IPS DF 6.9 (cell line): ENCODE measurements at regions not wholly inside any gene's neighbourhood (a gene's known extent, or its start where the extent isn't known, plus 50 kb on each side); places are given as distances from the start of the nearest gene placed in this dataset.
"Not testable (repeated sequence)": the region's sequence is repeated elsewhere in the genome, so short reads cannot be mapped to it uniquely, and the experiment has no call there.

Experiments used
- DNase-seq: peaks from one replicate; pipeline ENCODE4 v3.0.0-alpha.2; 2013; ENCODE audit warnings: low read depth, low spot score
- H3K27ac ChIP-seq: one replicate; pipeline ENCODE4 v1.5.1; 2013; ENCODE audit warnings: low read length, control low read depth
- H3K27me3 ChIP-seq: 2 replicates; pipeline ENCODE4 v1.6.1; 2013; ENCODE audit warnings: mild to moderate bottlenecking, low read length; ENCODE audit not compliant: control insufficient read depth, insufficient read depth
- H3K36me3 ChIP-seq: 2 replicates; pipeline ENCODE4 v1.6.1; 2013; ENCODE audit warnings: low read length; ENCODE audit not compliant: control insufficient read depth, insufficient read depth
- H3K4me1 ChIP-seq: 2 replicates; pipeline ENCODE4 v1.6.1; 2013; ENCODE audit warnings: low read length; ENCODE audit not compliant: control insufficient read depth, insufficient read depth
- H3K4me3 ChIP-seq: 2 replicates; pipeline ENCODE4 v1.5.1; 2013; ENCODE audit warnings: mild to moderate bottlenecking, low read length
- H3K9me3 ChIP-seq: 2 replicates; pipeline ENCODE4 v1.6.1; 2013; ENCODE audit warnings: low read length, inconsistent platforms; ENCODE audit not compliant: control insufficient read depth, insufficient read depth
- WGBS: extraction: QIAGEN DNeasy Blood & Tissue Kit; methylation state at CpG from one replicate; pipeline ENCODE4 v1.1.7; 2013; ENCODE audit warnings: mixed read lengths, missing lambda C conversion rate; ENCODE audit not compliant: insufficient read length, insufficient coverage; 5-methylcytosine and 5-hydroxymethylcytosine counted together

DNA sequence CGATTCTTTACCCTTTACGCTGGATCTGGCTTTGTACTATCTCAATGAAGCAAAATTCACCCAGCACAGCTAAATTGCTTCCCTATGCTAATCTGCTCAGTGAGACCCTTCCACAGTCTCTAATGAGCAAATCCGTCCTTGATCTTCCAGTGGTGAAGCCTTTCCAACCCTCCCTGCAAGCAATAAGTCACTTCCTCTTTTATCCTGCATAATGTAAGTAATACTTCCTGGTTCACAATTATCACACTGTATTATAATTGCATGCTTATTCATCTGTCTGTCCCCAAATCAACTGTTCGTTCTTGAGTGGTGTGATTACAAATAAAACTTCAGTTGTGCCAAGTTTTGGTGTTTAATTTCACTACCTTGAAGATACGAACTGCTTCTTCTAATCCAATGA, 404.0 kb downstream of the ADCYAP1 start:
- DNase-seq: no peak
- H3K27ac ChIP-seq: no peak overlapping the region
- no CpG with 5 or more reads among the region's 5 CpGs for WGBS

DNA sequence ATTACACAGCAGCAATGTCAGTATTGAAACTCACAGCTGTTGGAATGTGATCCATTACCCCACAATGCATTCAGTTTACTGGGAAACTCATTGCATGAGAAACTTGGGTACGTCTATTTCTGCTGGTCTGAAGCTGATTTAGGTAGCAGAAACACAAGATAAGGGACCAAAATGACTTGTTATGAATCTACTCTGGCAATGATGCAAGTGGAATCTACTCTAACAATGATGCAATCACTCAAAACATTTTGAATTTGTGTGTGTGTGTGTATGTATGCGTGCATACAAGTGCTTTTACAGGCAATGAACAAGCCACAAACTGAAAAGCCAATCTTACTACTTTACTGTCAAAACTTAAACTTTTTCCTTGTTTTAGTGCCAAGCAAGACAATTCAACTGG, 406.7 kb downstream of the ADCYAP1 start:
- no peaks in the 10 kb centered on the region for H3K27me3 ChIP-seq
- H3K36me3 ChIP-seq: no peaks in the 10 kb centered on the region
- no peaks in the 10 kb centered on the region for H3K4me1 ChIP-seq
- no peak for DNase-seq
- no CpG with 5 or more reads among the region's 2 CpGs for WGBS
- no peak overlapping the region for H3K4me3 ChIP-seq
- no peaks in the 10 kb centered on the region for H3K9me3 ChIP-seq
- no peak overlapping the region for H3K27ac ChIP-seq

More for the DNA sequence above, 404.0 kb downstream of the ADCYAP1 start:
- Histone ChIP-seq H3K36me3 (no peaks in the 10 kb centered on the region), H3K4me3 (no peak overlapping the region), H3K9me3 (no peaks in the 10 kb centered on the region), H3K27me3 (no peaks in the 10 kb centered on the region), H3K4me1 (no peaks in the 10 kb centered on the region)

GRCh38 chr18:1335345-1335744, 430.7 kb downstream of the ADCYAP1 start:
- DNase-seq, H3K9me3 ChIP-seq, H3K36me3 ChIP-seq, H3K27me3 ChIP-seq, H3K4me3 ChIP-seq, H3K27ac ChIP-seq, H3K4me1 ChIP-seq: not testable (repeated sequence)
- no CpG with 5 or more reads among the region's 11 CpGs for WGBS

- WGBS: no CpG with 5 or more reads among the region's 4 CpGs
- no peak for DNase-seq
- Histone ChIP-seq H3K9me3 (no peaks in the 10 kb centered on the region), H3K4me3 (no peak overlapping the region), H3K36me3 (no peaks in the 10 kb centered on the region), H3K4me1 (no peaks in the 10 kb centered on the region), H3K27me3 (no peaks in the 10 kb centered on the region), H3K27ac (no peak overlapping the region)
Observed at GRCh38 chr18:1350931-1351450, 446.3 kb downstream of the ADCYAP1 start.

- H3K4me1 ChIP-seq: no peaks in the 10 kb centered on the region
- H3K36me3 ChIP-seq: no peaks in the 10 kb centered on the region
- H3K27ac ChIP-seq: no peak overlapping the region
- no peaks in the 10 kb centered on the region for H3K27me3 ChIP-seq
- no peak overlapping the region for H3K4me3 ChIP-seq
- no peak for DNase-seq
- H3K9me3 ChIP-seq: no peaks in the 10 kb centered on the region
Observed at GRCh38 chr18:1353025-1353424, 448.4 kb downstream of the ADCYAP1 start.

GRCh38 chr18:1357724-1358123, 453.1 kb downstream of the ADCYAP1 start:
- Histone ChIP-seq H3K36me3 (no peaks in the 10 kb centered on the region), H3K27ac (no peak overlapping the region), H3K4me1 (no peaks in the 10 kb centered on the region), H3K4me3 (no peak overlapping the region), H3K27me3 (no peaks in the 10 kb centered on the region), H3K9me3 (no peaks in the 10 kb centered on the region)
- no CpG with 5 or more reads among the region's 2 CpGs for WGBS
- no peak for DNase-seq

DNA sequence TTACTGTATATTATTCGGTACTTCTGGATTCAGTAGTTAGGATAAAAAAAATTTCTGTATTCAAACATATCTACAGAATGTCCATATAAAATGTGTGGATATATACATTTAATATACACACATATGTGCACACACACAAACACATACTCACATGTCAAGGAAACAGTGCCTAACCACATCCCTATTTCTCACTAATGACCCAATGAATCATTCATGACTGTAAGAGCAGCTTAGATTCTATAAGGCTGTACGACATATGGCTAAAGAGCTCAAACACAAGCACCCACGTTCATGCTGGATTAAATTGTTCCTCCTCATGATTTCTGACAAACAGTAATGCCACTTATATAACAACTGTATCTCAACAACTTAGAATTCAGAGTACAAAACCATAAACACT, 457.3 kb downstream of the ADCYAP1 start:
- DNase-seq: no peak
- Histone ChIP-seq H3K27me3 (no peaks in the 10 kb centered on the region), H3K27ac (no peak overlapping the region), H3K9me3 (no peaks in the 10 kb centered on the region), H3K4me3 (no peak overlapping the region), H3K4me1 (no peaks in the 10 kb centered on the region), H3K36me3 (no peaks in the 10 kb centered on the region)
- WGBS: no CpG with 5 or more reads among the region's 3 CpGs

DNA sequence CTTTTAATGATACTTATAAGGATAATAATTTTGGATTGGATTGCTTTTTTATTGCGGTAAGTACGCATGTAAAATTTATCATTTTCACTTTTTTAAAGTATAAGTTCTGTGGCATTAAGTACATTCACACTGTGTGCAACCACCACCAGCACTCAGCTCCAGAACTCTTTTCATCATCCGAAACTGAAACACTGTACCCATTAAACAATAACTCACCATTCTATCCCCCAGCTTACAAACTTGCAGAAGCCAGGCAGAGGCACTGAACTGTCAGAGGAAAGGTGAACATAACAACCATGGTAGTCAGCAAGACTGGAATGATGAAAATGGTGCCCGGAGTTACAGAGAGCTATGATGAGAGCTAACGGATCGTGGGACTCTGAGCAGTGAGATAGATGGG, 465.9 kb downstream of the ADCYAP1 start:
- Histone ChIP-seq H3K4me1 (no peaks in the 10 kb centered on the region), H3K36me3 (no peaks in the 10 kb centered on the region), H3K4me3 (no peak overlapping the region), H3K27ac (no peak overlapping the region), H3K9me3 (no peaks in the 10 kb centered on the region), H3K27me3 (no peaks in the 10 kb centered on the region)
- 100% methylated on average over 1 of the region's 6 CpGs for WGBS
- no peak for DNase-seq

- Histone ChIP-seq H3K36me3 (no peaks in the 10 kb centered on the region), H3K9me3 (no peaks in the 10 kb centered on the region), H3K27ac (no peak overlapping the region), H3K4me3 (no peak overlapping the region), H3K27me3 (no peaks in the 10 kb centered on the region), H3K4me1 (no peaks in the 10 kb centered on the region)
- no CpG with 5 or more reads among the region's 1 CpG for WGBS
- no peak for DNase-seq
Observed at GRCh38 chr18:1371724-1372123, 467.1 kb downstream of the ADCYAP1 start.

DNA sequence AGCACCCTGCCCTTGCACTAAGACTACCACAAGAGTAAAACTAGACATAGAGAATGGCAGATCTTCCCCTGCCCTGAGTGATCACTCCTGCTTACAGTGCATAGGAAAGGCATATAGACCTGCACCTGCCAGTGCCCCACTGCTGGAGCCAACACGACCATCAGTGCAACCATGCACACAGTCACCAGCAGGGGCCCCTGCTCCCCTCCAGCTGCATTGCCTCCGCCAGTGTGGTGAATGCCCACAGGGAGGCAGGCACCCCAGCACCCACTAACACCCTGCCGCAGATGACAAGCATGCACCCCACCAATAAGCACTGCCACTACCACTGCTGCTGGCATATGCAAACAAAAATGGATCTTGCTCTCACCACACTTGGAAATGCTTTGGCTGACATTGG, 478.8 kb downstream of the ADCYAP1 start:
- Histone ChIP-seq H3K4me1 (no peaks in the 10 kb centered on the region), H3K36me3 (no peaks in the 10 kb centered on the region), H3K4me3 (no peak overlapping the region), H3K27ac (no peak overlapping the region), H3K9me3 (no peaks in the 10 kb centered on the region), H3K27me3 (no peaks in the 10 kb centered on the region)
- no peak for DNase-seq
- WGBS: no CpG with 5 or more reads among the region's 3 CpGs

DNA sequence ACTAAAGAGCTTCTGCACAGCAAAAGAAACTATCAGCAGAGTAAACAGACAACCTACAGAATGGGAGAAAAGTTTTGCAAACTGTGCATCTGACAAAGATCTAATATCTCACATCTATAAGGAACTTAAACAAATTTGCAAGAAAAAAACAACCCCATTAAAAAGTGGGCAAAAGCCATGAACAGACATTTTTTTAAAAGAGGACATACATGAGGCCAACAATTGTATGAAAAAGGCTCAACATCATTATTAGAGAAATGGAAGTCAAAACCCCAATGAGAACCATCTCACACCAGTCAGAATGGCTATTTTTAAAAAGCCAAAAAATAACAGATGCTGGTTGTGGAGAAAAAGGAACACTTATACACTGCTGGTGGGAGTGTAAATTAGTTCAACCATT, 483.8 kb downstream of the ADCYAP1 start:
- H3K9me3 ChIP-seq, H3K4me1 ChIP-seq, DNase-seq, H3K27ac ChIP-seq, H3K36me3 ChIP-seq, H3K27me3 ChIP-seq, H3K4me3 ChIP-seq: not testable (repeated sequence)
